ENCODE measurements at regions not wholly inside any gene's neighbourhood (a gene's known extent, or its start where the extent isn't known, plus 50 kb on each side); places are given as distances from the start of the nearest gene placed in this dataset.

DNA sequence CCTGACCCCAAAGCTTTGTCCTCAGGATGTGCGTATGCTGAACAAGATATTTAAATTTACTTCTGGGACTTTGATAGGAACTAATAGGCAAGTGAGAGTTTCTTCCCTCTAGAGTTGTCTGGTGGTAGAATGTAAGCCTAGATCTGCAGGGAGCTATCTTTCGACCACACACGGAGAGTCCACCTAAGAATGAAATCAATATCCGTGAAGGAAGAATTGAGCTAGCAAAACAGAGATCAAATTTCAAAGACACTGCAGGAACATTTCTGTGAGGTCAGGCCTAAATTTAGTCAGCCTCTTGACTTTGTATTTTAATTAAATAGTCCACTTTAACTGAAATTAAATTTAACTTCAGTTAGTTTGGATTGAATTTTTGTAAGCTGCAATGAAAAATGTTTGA is 871.3 kb downstream of the RAB28 start:
- H2AFZ ChIP-seq (ENCODE audit: low read length) = no peak overlapping the region
- intact Hi-C loops (cut with micrococcal nuclease; ENCODE audit: unreplicated experiment) = no loop called here
- BruUV-seq (replicated peaks) = no TSS peak
- no peak overlapping the region for H3K4me2 ChIP-seq (ENCODE audit: low read depth, low read length)
- H3K36me3 ChIP-seq (replicated peaks in 1 of 2; ENCODE audit: control insufficient read depth in 1 of 2, insufficient read depth in 2 of 2, low read length in 2 of 2) = no peaks in the 10 kb centered on the region
- no peak overlapping the region for H3K4me3 ChIP-seq (replicated peaks in 1 of 3; ENCODE audit: insufficient read depth in 1 of 3, low read depth in 2 of 3, low read length in 3 of 3)
- WGBS (ENCODE audit: low lambda C conversion rate) = 17% methylated on average over 4 of the region's 4 CpGs
- no peak for ATAC-seq
- no peak overlapping the region for H3K27ac ChIP-seq (ENCODE audit: extremely low read length, insufficient read depth, low read length)
- no peaks in the 10 kb centered on the region for H3K4me1 ChIP-seq (ENCODE audit: insufficient read depth, low read length)
- POLR2A ChIA-PET = no interaction called here
- no peaks in the 10 kb centered on the region for H3K79me2 ChIP-seq (ENCODE audit: insufficient read depth, low read length)
- no peaks in the 10 kb centered on the region for H3K27me3 ChIP-seq (ENCODE audit: control insufficient read depth in 1 of 2, insufficient read depth in 2 of 2, low read length in 2 of 2)
- CTCF ChIA-PET (ENCODE audit: low intra/inter-chr PET ratio, low total read pairs) = no interaction called here
- no peak overlapping the region for H3K9ac ChIP-seq (ENCODE audit: insufficient read depth, low read depth, low read length)
- no peak for FAIRE-seq
- no peak for DNase-seq (ENCODE audit: low spot score)
- no peaks in the 10 kb centered on the region for H3K9me3 ChIP-seq (ENCODE audit: low read length)
- H4K20me1 ChIP-seq (ENCODE audit: insufficient read depth, low read length) = no peaks in the 10 kb centered on the region
- in situ Hi-C loops (cut with HindIII; ENCODE audit: extremely low pct_ligation_motif_present, low pct_unique_long_range_greater_than_20kb) = no loop called here
- TF ChIP-seq, protein P1, sequence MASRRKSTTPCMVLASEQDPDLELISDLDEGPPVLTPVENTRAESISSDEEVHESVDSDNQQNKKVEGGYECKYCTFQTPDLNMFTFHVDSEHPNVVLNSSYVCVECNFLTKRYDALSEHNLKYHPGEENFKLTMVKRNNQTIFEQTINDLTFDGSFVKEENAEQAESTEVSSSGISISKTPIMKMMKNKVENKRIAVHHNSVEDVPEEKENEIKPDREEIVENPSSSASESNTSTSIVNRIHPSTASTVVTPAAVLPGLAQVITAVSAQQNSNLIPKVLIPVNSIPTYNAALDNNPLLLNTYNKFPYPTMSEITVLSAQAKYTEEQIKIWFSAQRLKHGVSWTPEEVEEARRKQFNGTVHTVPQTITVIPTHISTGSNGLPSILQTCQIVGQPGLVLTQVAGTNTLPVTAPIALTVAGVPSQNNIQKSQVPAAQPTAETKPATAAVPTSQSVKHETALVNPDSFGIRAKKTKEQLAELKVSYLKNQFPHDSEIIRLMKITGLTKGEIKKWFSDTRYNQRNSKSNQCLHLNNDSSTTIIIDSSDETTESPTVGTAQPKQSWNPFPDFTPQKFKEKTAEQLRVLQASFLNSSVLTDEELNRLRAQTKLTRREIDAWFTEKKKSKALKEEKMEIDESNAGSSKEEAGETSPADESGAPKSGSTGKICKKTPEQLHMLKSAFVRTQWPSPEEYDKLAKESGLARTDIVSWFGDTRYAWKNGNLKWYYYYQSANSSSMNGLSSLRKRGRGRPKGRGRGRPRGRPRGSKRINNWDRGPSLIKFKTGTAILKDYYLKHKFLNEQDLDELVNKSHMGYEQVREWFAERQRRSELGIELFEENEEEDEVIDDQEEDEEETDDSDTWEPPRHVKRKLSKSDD (CRISPR knock-in tag; IDR thresholded peaks at IDR 0.05; ENCODE audit: low read depth) = no peak
- TF ChIP-seq HNRNPK (IDR thresholded peaks at IDR 0.05; ENCODE audit: low read depth, low read length, poor library complexity, severe bottlenecking) (no peak), BORCS8-MEF2B (CRISPR knock-in tag; IDR thresholded peaks at IDR 0.05) (no peak), SRSF1 (optimal IDR thresholded peaks at IDR 0.05; ENCODE audit: low read depth, low read length) (no peak), KDM6A (CRISPR knock-in tag; IDR thresholded peaks at IDR 0.05; ENCODE audit: low read depth) (no peak), ZNF570 (CRISPR knock-in tag; IDR thresholded peaks at IDR 0.05; ENCODE audit: borderline replicate concordance) (no peak), ZFY (CRISPR knock-in tag; IDR thresholded peaks at IDR 0.05) (no peak), CREM (IDR thresholded peaks at IDR 0.05) (no peak), CREM (CRISPR knock-in tag; IDR thresholded peaks at IDR 0.05) (no peak), SMAD9 (CRISPR knock-in tag; IDR thresholded peaks at IDR 0.05) (no peak), FOXC1 (CRISPR knock-in tag; IDR thresholded peaks at IDR 0.05; ENCODE audit: borderline replicate concordance) (no peak), ZNF121 (CRISPR knock-in tag; IDR thresholded peaks at IDR 0.05) (no peak)
- TF ChIP-seq, protein P2, sequence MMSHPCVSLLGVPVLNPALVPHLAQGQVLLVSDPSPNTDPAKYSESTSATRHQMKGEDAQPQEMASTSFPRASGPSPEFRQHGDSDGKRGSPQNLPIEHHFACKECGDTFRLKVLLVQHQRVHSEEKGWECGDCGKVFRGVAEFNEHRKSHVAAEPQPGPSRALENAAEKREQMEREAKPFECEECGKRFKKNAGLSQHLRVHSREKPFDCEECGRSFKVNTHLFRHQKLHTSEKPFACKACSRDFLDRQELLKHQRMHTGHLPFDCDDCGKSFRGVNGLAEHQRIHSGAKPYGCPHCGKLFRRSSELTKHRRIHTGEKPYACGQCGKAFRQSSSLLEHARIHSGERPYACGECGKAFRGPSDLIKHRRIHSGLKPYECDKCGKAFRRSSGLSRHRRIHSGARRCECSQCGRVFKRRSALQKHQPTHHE (CRISPR knock-in tag; IDR thresholded peaks at IDR 0.05; ENCODE audit: borderline replicate concordance) = no peak
- TF ChIP-seq, protein P3, sequence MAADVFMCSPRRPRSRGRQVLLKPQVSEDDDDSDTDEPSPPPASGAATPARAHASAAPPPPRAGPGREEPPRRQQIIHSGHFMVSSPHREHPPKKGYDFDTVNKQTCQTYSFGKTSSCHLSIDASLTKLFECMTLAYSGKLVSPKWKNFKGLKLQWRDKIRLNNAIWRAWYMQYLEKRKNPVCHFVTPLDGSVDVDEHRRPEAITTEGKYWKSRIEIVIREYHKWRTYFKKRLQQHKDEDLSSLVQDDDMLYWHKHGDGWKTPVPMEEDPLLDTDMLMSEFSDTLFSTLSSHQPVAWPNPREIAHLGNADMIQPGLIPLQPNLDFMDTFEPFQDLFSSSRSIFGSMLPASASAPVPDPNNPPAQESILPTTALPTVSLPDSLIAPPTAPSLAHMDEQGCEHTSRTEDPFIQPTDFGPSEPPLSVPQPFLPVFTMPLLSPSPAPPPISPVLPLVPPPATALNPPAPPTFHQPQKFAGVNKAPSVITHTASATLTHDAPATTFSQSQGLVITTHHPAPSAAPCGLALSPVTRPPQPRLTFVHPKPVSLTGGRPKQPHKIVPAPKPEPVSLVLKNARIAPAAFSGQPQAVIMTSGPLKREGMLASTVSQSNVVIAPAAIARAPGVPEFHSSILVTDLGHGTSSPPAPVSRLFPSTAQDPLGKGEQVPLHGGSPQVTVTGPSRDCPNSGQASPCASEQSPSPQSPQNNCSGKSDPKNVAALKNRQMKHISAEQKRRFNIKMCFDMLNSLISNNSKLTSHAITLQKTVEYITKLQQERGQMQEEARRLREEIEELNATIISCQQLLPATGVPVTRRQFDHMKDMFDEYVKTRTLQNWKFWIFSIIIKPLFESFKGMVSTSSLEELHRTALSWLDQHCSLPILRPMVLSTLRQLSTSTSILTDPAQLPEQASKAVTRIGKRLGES (CRISPR knock-in tag; IDR thresholded peaks at IDR 0.05; ENCODE audit: borderline replicate concordance) = no peak
- TF ChIP-seq, protein P4, sequence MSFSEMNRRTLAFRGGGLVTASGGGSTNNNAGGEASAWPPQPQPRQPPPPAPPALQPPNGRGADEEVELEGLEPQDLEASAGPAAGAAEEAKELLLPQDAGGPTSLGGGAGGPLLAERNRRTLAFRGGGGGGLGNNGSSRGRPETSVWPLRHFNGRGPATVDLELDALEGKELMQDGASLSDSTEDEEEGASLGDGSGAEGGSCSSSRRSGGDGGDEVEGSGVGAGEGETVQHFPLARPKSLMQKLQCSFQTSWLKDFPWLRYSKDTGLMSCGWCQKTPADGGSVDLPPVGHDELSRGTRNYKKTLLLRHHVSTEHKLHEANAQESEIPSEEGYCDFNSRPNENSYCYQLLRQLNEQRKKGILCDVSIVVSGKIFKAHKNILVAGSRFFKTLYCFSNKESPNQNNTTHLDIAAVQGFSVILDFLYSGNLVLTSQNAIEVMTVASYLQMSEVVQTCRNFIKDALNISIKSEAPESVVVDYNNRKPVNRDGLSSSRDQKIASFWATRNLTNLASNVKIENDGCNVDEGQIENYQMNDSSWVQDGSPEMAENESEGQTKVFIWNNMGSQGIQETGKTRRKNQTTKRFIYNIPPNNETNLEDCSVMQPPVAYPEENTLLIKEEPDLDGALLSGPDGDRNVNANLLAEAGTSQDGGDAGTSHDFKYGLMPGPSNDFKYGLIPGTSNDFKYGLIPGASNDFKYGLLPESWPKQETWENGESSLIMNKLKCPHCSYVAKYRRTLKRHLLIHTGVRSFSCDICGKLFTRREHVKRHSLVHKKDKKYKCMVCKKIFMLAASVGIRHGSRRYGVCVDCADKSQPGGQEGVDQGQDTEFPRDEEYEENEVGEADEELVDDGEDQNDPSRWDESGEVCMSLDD (CRISPR knock-in tag; IDR thresholded peaks at IDR 0.05; ENCODE audit: borderline replicate concordance) = no peak
- TF ChIP-seq, protein P5, sequence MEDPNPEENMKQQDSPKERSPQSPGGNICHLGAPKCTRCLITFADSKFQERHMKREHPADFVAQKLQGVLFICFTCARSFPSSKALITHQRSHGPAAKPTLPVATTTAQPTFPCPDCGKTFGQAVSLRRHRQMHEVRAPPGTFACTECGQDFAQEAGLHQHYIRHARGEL (CRISPR knock-in tag; IDR thresholded peaks at IDR 0.05) = no peak

All from HepG2 (cell line).